H1 (cell line): ENCODE measurements at regions not wholly inside any gene's neighbourhood (a gene's known extent, or its start where the extent isn't known, plus 50 kb on each side); places are given as distances from the start of the nearest gene placed in this dataset.

Source experiments
- CTCF ChIA-PET: fragments of 300-600 bp; sonication (Branson Sonifier 250); formaldehyde crosslinking; loops from one replicate; lab custom pipeline; 2021; ENCODE audit not compliant: partially characterized antibody; lab: Charles Lee
- POLR2A ChIA-PET: fragments of 300-600 bp; sonication (Branson Sonifier 250); formaldehyde crosslinking; loops from one replicate; lab custom pipeline; 2021; ENCODE audit warnings: inconsistent platforms; ENCODE audit not compliant: partially characterized antibody; lab: Charles Lee
- DNase-seq, 2 experiments: peaks; one replicate each; pipeline versions ENCODE4 v3.0.0 to v3.0.0-alpha.2; 2010 to 2022; ENCODE audit warnings: low spot score in 2 of 2, low read depth in 1 of 2, mixed read lengths in 1 of 2
- FAIRE-seq: peaks from 2 replicates; lab custom pipeline; 2011; peaks lifted over from hg19 to GRCh38; lab: Jason Lieb, UNC
- H2AFZ ChIP-seq: 2 replicates; pipeline ENCODE4 v1.8.1; 2012; ENCODE audit warnings: low read length, inconsistent platforms
- H2AK5ac ChIP-seq: 2 replicates; pipeline ENCODE4 v1.6.1; 2013; ENCODE audit warnings: low read depth, low read length
- H2BK120ac ChIP-seq: replicated peaks from 2 replicates; pipeline ENCODE3; 2013; ENCODE audit warnings: low read depth, low read length, inconsistent platforms
- H2BK12ac ChIP-seq: 2 replicates; pipeline ENCODE4 v1.6.1; 2013; ENCODE audit warnings: low read depth, low read length
- H2BK15ac ChIP-seq: 2 replicates; pipeline ENCODE4 v1.6.1; 2013; ENCODE audit warnings: low read length
- H2BK20ac ChIP-seq: 2 replicates; pipeline ENCODE4 v1.6.1; 2013; ENCODE audit warnings: low read length
- H2BK5ac ChIP-seq: 2 replicates; pipeline ENCODE4 v1.6.1; 2013; ENCODE audit warnings: low read depth, low read length
- H3K14ac ChIP-seq: 2 replicates; pipeline ENCODE4 v1.6.1; 2013; ENCODE audit warnings: inconsistent platforms; ENCODE audit not compliant: insufficient read length
- H3K18ac ChIP-seq: 2 replicates; pipeline ENCODE4 v1.6.1; 2013; ENCODE audit warnings: low read length; ENCODE audit errors: extremely low read depth
- H3K23ac ChIP-seq: 2 replicates; pipeline ENCODE4 v1.6.1; 2013; ENCODE audit warnings: inconsistent platforms; ENCODE audit not compliant: insufficient read length
- H3K23me2 ChIP-seq: 2 replicates; pipeline ENCODE4 v1.6.1; 2013; ENCODE audit warnings: low read depth, low read length
- H3K27ac ChIP-seq: 2 replicates; pipeline ENCODE4 v1.6.1; 2011; ENCODE audit warnings: low read depth, low read length, inconsistent platforms
- H3K27me3 ChIP-seq, 4 experiments: replicated peaks in 1 of 4; 1 replicate in 1 of 4; 2 replicates in 3 of 4; pipeline versions ENCODE4 v1.6.1 to v1.8.1; 2011 to 2013; ENCODE audit warnings: low read length in 3 of 4, mild to moderate bottlenecking in 3 of 4, inconsistent platforms in 2 of 4, mixed read lengths in 2 of 4, moderate library complexity in 1 of 4; ENCODE audit not compliant: control insufficient read depth in 3 of 4, insufficient read depth in 3 of 4; ENCODE audit errors: extremely low read depth in 1 of 4
- H3K36me3 ChIP-seq, 4 experiments: 2 replicates each; pipeline versions ENCODE4 v1.6.1 to v1.8.1; 2011 to 2013; ENCODE audit warnings: mild to moderate bottlenecking in 4 of 4, low read length in 3 of 4, moderate library complexity in 2 of 4, control low read depth in 1 of 4, inconsistent platforms in 1 of 4; ENCODE audit not compliant: insufficient read depth in 4 of 4, control insufficient read depth in 2 of 4
- H3K4ac ChIP-seq: replicated peaks from 2 replicates; pipeline ENCODE3; 2013; ENCODE audit warnings: low read length, low read depth, mixed read lengths, inconsistent platforms; ENCODE audit not compliant: insufficient read length
- H3K4me1 ChIP-seq, 4 experiments: replicated peaks in 1 of 4; 1 replicate in 1 of 4; 2 replicates in 3 of 4; pipeline versions ENCODE4 v1.6.1 to v1.8.1; 2011 to 2013; ENCODE audit warnings: low read length in 3 of 4, inconsistent platforms in 2 of 4, mixed read lengths in 1 of 4; ENCODE audit not compliant: insufficient read depth in 4 of 4, control insufficient read depth in 3 of 4
- H3K4me2 ChIP-seq, 2 experiments: 2 replicates each; pipeline versions ENCODE4 v1.6.1 to v1.8.1; 2011 to 2013; ENCODE audit warnings: low read depth in 2 of 2, low read length in 2 of 2, control low read depth in 1 of 2, inconsistent platforms in 1 of 2, mild to moderate bottlenecking in 1 of 2; ENCODE audit not compliant: insufficient read depth in 1 of 2
- H3K4me3 ChIP-seq, 4 experiments: fragments of 200-600, 300-600 bp in 1 of 4; sonication (generic), shearing (Covaris generic), sonication (Bioruptor Twin) in 1 of 4; 2 replicates each; pipeline versions ENCODE4 v1.5.1 to v1.8.1; 2011 to 2016; ENCODE audit warnings: low read length in 4 of 4, low read depth in 3 of 4, control low read depth in 2 of 4, inconsistent platforms in 2 of 4, mild to moderate bottlenecking in 2 of 4, mixed read lengths in 1 of 4, moderate library complexity in 1 of 4; ENCODE audit not compliant: insufficient read depth in 2 of 4; ENCODE audit errors: extremely low read depth in 1 of 4
- H3K56ac ChIP-seq: replicated peaks from 2 replicates; pipeline ENCODE3; 2013; ENCODE audit warnings: low read depth, mild to moderate bottlenecking, mixed read lengths, low read length, inconsistent platforms; ENCODE audit not compliant: insufficient read length
- H3K79me1 ChIP-seq: 2 replicates; pipeline ENCODE4 v1.6.1; 2013; ENCODE audit warnings: low read depth, low read length, control low read depth
- H3K79me2 ChIP-seq, 2 experiments: 2 replicates each; pipeline versions ENCODE4 v1.6.1 to v1.8.1; 2012 to 2013; ENCODE audit warnings: low read length in 2 of 2, mild to moderate bottlenecking in 2 of 2, inconsistent platforms in 1 of 2; ENCODE audit not compliant: insufficient read depth in 2 of 2, control insufficient read depth in 1 of 2
- H3K9ac ChIP-seq, 4 experiments: replicated peaks in 1 of 4; 1 replicate in 1 of 4; 2 replicates in 3 of 4; pipeline versions ENCODE4 v1.6.1 to v1.8.1; 2011 to 2013; ENCODE audit warnings: low read depth in 3 of 4, low read length in 3 of 4, control low read depth in 2 of 4, mild to moderate bottlenecking in 2 of 4, moderate library complexity in 2 of 4, inconsistent platforms in 1 of 4; ENCODE audit errors: extremely low read depth in 1 of 4
- H3K9me3 ChIP-seq, 2 experiments: 2 replicates each; pipeline versions ENCODE4 v1.6.1 to v1.8.1; 2012 to 2013; ENCODE audit warnings: mild to moderate bottlenecking in 2 of 2, moderate library complexity in 2 of 2, control low read depth in 1 of 2, inconsistent platforms in 1 of 2, low read depth in 1 of 2, low read length in 1 of 2, mixed read lengths in 1 of 2; ENCODE audit not compliant: insufficient read depth in 2 of 2
- H4K20me1 ChIP-seq, 2 experiments: replicated peaks in 1 of 2; 2 replicates each; pipeline versions ENCODE3 to v1.8.1; 2011 to 2013; ENCODE audit warnings: inconsistent platforms in 2 of 2, low read length in 2 of 2, mild to moderate bottlenecking in 1 of 2; ENCODE audit not compliant: insufficient read depth in 2 of 2, control insufficient read depth in 1 of 2
- H4K5ac ChIP-seq: 2 replicates; pipeline ENCODE4 v1.6.1; 2013; ENCODE audit warnings: low read length, low read depth, mixed read lengths, inconsistent platforms; ENCODE audit not compliant: insufficient read length
- H4K8ac ChIP-seq: 2 replicates; pipeline ENCODE4 v1.8.0; 2013; ENCODE audit warnings: mild to moderate bottlenecking, moderate library complexity, low read length, inconsistent platforms; ENCODE audit not compliant: insufficient read depth; ENCODE audit errors: extremely low read depth
- H4K91ac ChIP-seq: replicated peaks from 2 replicates; pipeline ENCODE3; 2013; ENCODE audit warnings: low read length, mixed read lengths, inconsistent platforms; ENCODE audit not compliant: insufficient read length
- CBX5 ChIP-seq: fragments of 300-800, 300-1000 bp; sonication (generic); IDR thresholded peaks from 2 replicates; pipeline ENCODE4 v1.7.1; 2016; ENCODE audit warnings: antibody characterized with exemption, low read length, low read depth
- TCF12 ChIP-seq: IDR thresholded peaks from 2 replicates; pipeline ENCODE4 v1.6.1; 2011; ENCODE audit warnings: low read depth, mild to moderate bottlenecking, low read length
- WGBS, 2 experiments: shearing (Covaris generic) in 1 of 2; methylation state at CpG; one replicate each; pipeline versions ENCODE4 v1.1.6 to v1.1.7; 2013 to 2015; ENCODE audit warnings: low lambda C conversion rate in 2 of 2, mixed read lengths in 2 of 2, inconsistent platforms in 1 of 2, low coverage in 1 of 2, missing lambda C conversion rate in 1 of 2; ENCODE audit not compliant: insufficient replicate concordance in 2 of 2, insufficient coverage in 1 of 2, insufficient read length in 1 of 2; ENCODE audit errors: extremely low coverage in 1 of 2, missing lambda C conversion rate in 1 of 2; 5-methylcytosine and 5-hydroxymethylcytosine counted together

DNA sequence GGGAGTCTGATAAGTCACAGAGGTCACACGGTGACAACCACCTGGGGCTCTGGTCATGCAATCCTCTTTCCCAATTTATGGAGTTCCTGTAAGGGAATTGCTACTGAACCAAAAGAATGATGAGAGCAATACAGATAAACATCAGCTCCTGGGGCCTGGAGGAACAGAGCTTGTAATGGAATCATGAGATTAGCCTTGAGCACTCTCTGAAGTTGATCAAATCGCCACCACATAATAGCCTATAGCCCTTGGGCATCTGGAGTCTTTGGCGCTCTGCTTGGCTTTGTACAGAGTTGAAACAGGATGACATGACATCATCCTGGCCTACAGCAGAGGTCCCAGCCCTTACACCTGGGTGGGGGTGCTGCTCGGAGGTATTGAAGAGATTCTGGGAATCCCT, 154.3 kb upstream of the DTNBP1 start:
- Histone ChIP-seq H3K9ac (no peak overlapping the region), H2BK5ac (no peak overlapping the region), H4K8ac (no peak overlapping the region), H3K14ac (no peak overlapping the region), H3K36me3 (no peaks in the 10 kb centered on the region), H3K4me1 (peaks cover 0 to 3% (median 1%) of the 10 kb centered on the region in 4 experiments; a peak in 3 of 7 replicates), H2BK12ac (no peak overlapping the region), H4K20me1 (no peaks in the 10 kb centered on the region), H3K56ac (no peak overlapping the region), H2BK15ac (no peak overlapping the region), H3K79me2 (no peaks in the 10 kb centered on the region), H4K91ac (no peak overlapping the region), H2AK5ac (no peak overlapping the region), H3K23ac (no peak overlapping the region), H3K27ac (no peak overlapping the region), H3K4ac (no peak overlapping the region), H3K27me3 (no peaks in the 10 kb centered on the region), H3K4me2 (no peak overlapping the region), H4K5ac (no peak overlapping the region), H3K9me3 (no peaks in the 10 kb centered on the region), H2AFZ (no peak overlapping the region), H2BK120ac (no peak overlapping the region), H3K79me1 (no peaks in the 10 kb centered on the region), H2BK20ac (no peak overlapping the region), H3K23me2 (no peaks in the 10 kb centered on the region), H3K4me3 (no peak overlapping the region), H3K18ac (no peak overlapping the region)
- FAIRE-seq, result no peak
- CTCF ChIA-PET, result interaction anchor here (0.6 kb wide), 1 partner anchor 401 kb away, joined by 3 read pairs; no protein-coding TSS in a partner anchor
- DNase-seq, result no peak
- POLR2A ChIA-PET, result no interaction called here
- 90% methylated on average over 4 of the region's 4 CpGs; no CpG with 5 or more reads in 1 of the 2 experiments for WGBS, 2 experiments
- TF ChIP-seq TCF12 (no peak), CBX5 (no peak)
